AG09309 (cell line): ENCODE measurements at regions not wholly inside any gene's neighbourhood (a gene's known extent, or its start where the extent isn't known, plus 50 kb on each side); places are given as distances from the start of the nearest gene placed in this dataset.

Source experiments
- DNase-seq: peaks from one replicate; pipeline ENCODE4 v3.0.0-alpha.2; 2010; ENCODE audit warnings: low read depth
- H3K4me3 ChIP-seq: 2 replicates; pipeline ENCODE4 v1.5.1; 2011; ENCODE audit warnings: mild to moderate bottlenecking, low read depth, low read length, moderate library complexity; ENCODE audit not compliant: control insufficient read depth
- TF ChIP-seq, protein P1 (sequence below): IDR thresholded peaks from 2 replicates; pipeline ENCODE4 v1.5.1; 2011; ENCODE audit warnings: mild to moderate bottlenecking, low read depth, low read length, inconsistent platforms; ENCODE audit not compliant: insufficient read depth, control insufficient read depth; ENCODE audit errors: missing control alignments

DNA sequence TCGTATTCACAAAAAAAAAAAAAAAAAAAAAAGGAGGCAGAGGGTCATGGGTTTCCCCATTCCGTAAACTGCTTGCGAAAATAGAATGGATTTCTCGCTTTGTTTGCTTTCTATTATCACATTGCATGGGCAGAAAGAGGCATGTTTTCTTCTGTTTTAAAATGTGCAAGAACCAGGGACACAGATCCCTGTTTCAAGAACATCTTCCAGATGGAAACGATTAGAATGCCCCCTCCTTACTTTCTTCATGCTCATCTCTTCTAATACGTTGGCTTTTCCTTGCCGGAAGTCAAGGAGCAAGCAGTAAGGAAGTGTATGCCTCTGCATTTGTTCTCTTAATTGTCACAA lies 51.0 kb upstream of the ZNF516 start:
- TF ChIP-seq, protein P1, sequence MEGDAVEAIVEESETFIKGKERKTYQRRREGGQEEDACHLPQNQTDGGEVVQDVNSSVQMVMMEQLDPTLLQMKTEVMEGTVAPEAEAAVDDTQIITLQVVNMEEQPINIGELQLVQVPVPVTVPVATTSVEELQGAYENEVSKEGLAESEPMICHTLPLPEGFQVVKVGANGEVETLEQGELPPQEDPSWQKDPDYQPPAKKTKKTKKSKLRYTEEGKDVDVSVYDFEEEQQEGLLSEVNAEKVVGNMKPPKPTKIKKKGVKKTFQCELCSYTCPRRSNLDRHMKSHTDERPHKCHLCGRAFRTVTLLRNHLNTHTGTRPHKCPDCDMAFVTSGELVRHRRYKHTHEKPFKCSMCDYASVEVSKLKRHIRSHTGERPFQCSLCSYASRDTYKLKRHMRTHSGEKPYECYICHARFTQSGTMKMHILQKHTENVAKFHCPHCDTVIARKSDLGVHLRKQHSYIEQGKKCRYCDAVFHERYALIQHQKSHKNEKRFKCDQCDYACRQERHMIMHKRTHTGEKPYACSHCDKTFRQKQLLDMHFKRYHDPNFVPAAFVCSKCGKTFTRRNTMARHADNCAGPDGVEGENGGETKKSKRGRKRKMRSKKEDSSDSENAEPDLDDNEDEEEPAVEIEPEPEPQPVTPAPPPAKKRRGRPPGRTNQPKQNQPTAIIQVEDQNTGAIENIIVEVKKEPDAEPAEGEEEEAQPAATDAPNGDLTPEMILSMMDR, result no peak
- H3K4me3 ChIP-seq, result no peak overlapping the region
- DNase-seq, result no peak

DNA sequence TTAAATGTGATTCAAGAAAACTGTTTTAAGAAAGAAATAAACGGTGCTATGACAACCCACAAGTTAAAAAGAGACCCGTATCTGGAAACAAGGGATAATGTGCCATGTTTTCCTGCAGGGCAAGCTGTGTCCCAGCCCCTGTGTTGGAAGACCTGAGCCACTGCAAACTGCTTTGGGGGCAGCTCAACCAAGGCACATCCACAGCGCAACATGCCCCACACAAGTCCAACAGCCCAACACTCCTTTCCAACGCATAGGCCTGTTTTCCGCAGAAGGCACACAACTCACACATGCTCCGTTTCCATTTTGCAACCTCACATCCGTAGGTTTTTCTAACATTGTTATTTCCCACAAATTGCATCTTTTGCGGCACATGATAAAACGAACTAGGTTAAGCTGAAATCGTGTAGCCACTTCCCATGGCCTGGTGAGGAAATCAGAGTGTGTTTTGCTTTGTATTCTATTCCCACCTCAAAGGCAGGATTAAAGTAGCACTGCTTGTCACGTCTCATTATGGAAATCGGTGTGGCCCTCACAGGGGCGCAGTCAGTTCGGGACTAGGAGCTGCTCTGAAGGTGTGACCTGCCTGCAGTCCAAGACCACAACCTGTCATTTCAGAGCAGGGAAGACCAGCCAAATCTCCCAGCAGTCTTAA lies 50.5 kb upstream of the ZNF516 start:
- DNase-seq, result no peak
- TF ChIP-seq, protein P1, result no peak
- no peak overlapping the region for H3K4me3 ChIP-seq

DNA sequence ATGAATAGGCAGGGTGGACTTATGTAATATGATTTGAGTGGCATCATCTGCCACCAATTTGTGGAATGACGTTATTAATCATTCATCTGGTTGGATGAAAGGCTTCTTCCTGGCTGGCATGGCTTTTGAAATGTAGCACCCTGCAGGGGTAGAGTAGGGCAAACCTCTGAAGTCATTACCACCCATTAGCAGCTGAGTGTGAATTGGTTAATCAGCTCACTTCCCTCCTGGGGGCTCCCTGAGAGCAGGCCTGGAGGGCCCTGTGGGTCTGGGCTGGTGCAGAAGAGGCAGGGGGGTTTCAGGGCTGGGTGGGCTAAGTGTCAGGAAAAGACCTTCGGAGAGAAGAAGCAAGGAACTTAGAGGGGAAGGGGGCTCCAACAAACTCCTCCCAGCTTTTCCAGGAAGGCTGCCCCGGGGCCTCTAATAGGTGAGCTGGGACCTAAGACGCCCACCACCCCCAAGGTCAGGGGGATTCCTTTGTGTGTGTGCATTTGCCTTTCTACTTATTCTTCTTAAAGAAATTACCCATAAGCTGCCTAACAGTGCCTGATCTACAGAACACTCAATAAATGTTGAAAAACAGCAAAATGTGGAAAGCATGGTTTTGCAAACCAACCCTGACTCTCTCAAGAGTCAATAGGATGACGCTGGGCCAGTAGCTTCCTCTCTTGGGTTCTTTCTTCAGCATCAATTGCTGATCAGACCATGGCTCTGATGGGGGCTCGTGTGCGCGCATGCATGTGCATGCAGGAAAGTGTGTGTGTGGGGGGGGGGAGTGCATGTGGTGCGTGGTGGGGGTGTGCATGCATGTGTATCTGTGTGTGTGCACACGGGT lies 49.7 kb upstream of the ZNF516 start:
- no peak for DNase-seq
- H3K4me3 ChIP-seq, result no peak overlapping the region
- TF ChIP-seq, protein P1, result no peak
